H1 (cell line): ENCODE measurements at regions not wholly inside any gene's neighbourhood (a gene's known extent, or its start where the extent isn't known, plus 50 kb on each side); places are given as distances from the start of the nearest gene placed in this dataset.

Source experiments
- CTBP2 ChIP-seq: IDR thresholded peaks from 2 replicates; pipeline ENCODE4 v1.7.0; 2011; ENCODE audit warnings: borderline replicate concordance, mild to moderate bottlenecking, moderate library complexity, mixed read lengths, low read length; ENCODE audit not compliant: insufficient read depth, insufficient read length
- FOSL1 ChIP-seq: IDR thresholded peaks from 2 replicates; pipeline ENCODE4 v1.6.1; 2011; ENCODE audit warnings: mild to moderate bottlenecking, low read depth, low read length, moderate library complexity; ENCODE audit not compliant: insufficient read depth

- TF ChIP-seq FOSL1 (no peak), CTBP2 (no peak)
These were observed 704.3 kb upstream of the ADAMTS5 start (continued) for GRCh38 chr21:27671207-27671606.
